RKO (cell line): ENCODE measurements at regions not wholly inside any gene's neighbourhood (a gene's known extent, or its start where the extent isn't known, plus 50 kb on each side); places are given as distances from the start of the nearest gene placed in this dataset.

Source experiments
- DNase-seq: peaks from one replicate; pipeline ENCODE4 v3.0.0-alpha.2; 2016; ENCODE audit warnings: low spot score

DNA sequence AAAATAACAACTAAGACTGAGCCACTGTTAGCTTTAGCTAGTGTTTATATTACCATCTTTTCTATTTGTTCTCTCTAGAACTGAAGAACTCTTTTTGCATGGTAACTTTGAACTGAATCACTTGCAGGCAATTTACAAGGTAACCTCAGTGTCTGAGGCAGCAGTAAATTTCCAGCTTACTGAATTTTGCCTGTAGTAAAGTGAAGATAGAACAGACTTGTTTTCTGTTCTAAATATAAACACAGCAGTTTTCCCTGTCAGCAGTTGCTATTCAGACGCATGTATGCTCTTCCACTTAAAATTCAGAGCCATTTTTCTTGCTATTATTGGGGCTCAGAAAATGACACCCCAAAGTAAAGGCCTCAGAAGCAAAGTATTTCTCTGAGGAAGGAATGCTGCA lies 974.0 kb upstream of the GJE1 start:
- no peak for DNase-seq

DNA sequence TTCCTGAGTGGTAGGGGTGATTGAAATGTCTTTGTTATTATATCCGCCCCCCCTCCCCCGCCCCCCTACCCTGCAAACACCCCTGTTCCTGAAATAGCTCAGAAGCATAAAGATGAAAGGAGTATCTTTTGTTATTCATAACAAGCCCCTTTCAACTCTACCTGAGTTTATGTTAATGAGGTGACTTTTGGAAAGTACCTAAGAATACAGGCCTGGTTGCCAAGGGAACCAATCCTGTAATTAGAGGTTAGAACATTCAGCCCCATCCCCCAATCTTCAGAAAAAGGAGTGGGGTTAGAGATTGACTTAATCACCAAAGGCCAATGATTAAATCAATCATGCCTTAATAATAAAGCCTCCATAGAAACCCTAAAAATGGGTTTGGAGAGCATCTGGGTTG lies 979.2 kb upstream of the GJE1 start:
- DNase-seq = no peak

DNA sequence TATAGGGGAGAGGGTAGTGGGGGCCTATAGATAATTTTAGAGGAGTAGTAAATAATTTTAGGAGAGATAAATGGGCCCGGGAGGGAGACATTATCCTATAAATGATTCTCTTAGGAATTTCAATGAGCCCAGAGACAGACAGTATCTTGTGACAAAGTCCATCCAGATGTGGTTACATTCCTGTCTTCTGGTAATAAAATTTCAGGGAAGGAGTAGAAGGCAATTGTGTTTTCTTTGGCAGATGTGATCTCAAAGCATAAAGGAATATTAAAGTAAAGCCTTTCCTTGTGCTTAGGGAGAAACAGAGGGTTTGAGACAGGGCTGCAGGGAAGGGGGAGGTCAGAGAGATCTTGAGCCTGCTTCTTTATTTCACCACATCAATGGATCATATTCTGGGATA lies 979.8 kb upstream of the GJE1 start:
- no peak for DNase-seq

DNA sequence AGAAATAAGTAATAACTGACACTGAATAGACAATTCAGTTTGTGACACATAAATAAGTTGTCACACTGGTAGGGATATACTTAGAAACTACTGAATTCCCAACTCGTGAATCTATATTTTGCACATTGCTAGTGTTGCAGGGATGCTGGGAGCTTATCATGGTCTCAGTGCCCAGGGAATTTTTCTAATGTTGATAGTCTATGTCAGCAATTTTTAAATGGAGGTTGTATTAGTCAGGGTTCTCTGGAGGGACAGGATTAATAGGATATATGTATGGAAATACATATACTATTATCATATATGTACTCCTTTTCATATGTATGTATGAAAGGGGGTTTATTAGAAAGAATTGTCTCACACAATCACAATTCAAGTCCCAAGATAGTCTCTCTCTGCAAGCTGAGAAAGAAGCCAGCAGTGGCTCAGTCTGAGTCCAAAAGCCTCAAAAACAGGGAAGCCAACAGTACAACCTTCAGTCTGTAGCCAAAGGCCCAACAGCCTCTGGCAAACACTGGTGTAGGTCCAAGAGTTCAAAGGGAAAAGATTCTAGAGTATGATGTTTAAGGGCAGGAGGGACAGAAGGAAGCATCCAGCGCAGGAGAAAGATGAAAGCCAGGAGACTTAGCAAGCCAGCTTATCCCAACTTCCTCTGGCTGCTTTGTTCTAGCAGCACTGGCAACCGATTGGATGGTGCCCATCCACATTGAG lies 980.9 kb upstream of the GJE1 start:
- no peak for DNase-seq

DNA sequence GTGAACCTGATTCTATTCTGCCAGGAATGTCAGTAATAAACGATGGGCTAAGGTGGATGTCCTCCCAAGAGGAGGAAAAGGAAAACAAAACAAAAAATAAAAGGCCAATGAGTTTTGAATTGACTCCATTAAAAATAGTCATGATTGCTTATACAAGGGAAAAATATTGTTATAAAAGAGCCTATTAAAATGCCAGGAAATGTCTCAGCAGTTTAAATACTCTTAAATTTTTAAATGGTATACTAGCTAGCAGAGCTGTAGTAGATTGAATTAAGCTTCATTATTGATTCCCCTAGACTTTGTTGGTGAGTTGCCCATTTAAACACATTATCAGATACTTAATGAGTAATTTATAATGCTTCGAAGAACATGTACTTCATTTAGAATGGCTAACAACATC lies 990.9 kb upstream of the GJE1 start:
- DNase-seq = no peak

DNA sequence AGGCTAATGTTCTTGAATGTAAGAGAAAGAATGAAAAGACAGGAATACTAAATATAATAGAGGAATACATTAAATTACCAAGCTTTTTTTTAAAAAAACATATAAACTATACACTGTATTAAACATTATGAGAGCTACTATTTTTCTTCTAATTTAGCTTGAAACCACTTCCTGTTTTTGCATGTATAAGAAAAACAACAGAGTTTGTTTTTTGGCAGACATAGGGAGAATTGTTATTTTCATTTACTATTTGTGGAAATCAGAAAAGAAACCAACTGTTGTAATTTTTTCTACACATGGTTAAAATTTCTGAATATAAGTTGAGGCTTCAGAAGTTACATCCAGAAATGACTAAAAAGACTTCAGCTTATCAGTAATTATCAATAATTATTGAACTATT lies 991.8 kb upstream of the GJE1 start:
- DNase-seq = no peak

DNA sequence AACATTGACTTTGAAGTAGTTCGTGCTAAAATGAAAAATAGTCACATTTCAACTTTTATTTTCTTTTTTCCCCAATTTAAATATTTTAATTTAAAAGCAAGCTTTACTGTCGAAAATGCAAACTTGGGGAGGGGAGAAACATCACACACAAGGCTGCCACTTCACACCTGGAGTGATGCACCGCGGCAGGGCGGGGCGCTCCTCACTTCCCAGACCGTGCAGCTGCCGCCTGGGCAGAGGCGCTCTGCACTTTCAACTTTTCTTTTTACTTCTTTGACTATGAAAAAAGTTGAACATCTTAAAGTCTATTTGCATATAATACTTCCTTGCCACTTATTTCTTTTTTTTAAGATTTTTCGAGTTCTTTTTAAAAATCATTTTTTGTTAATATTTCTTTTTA lies 993.3 kb upstream of the GJE1 start:
- no peak for DNase-seq

DNA sequence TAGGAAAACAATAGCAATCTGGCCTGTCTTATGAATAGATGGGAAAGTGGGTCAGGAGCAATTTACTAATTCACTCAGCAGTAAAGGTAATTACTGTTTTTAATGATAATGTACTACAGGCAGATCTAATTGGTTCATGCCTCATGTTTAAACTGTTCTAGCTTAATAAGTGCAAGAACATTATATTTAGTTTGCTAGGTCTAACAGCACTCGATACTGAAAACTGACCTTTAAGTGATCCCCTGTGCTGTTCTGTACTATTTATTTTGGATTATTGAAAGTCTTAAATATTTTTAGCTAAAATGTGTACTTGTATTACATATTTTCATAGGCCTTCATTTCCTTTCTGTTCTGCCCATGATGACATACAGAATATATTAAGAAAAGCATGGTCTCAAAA lies 998.0 kb upstream of the GJE1 start:
- no peak for DNase-seq

DNA sequence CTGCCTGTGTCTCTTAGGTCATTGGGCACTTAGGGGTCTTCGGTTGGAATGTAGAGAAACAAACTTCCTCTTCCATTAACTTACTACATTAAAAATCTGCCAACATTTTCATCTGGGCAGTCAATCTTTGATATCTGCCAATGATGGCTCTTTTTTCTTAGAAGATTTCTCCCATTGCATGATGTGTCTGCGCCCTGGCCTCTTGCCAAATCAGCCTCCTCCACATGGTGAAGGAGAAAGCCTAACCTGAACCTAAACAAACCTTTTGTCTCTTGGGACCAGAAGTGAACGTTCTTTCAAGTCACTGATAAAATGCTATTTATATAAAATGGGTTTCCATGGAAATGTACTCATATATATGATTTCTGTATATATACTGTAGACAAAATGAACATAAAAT lies 998.9 kb upstream of the GJE1 start:
- no peak for DNase-seq

DNA sequence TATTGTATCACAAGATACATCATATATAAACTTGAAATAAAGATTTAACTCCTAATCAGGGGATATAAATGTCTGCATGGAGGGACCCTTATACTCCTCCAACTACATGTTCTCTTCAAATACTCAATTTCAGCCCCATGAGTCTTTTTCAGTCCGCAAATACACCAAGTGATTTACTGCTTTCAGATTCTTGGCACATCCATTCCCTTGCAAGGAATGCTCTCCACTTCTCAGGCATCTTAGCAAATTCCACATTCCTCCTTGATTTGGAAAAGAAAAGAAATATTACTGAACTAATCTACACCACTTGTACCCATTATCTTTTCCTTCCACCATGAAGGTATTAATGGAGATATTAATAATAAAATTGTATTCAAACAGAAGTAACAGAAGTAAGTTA lies 999.4 kb upstream of the GJE1 start:
- DNase-seq = no peak

DNA sequence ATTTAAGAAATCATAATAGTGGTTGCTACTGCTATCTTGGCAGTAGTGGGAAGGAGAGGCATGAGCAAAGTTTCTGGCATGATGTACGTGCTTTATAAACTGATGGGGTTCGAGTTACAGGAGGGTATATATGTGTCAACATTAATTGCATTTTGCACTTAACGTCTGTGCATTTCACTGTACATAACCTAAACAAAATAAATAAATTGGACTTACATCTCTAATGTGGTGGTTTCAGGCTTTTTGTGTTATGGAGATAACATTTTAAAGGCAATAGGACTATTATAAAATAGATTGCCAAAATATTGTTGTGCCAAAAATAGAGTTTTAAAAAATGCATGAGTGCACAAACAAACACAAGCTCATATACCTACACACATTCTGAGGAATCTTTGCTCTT lies 1001.1 kb upstream of the GJE1 start:
- no peak for DNase-seq

DNA sequence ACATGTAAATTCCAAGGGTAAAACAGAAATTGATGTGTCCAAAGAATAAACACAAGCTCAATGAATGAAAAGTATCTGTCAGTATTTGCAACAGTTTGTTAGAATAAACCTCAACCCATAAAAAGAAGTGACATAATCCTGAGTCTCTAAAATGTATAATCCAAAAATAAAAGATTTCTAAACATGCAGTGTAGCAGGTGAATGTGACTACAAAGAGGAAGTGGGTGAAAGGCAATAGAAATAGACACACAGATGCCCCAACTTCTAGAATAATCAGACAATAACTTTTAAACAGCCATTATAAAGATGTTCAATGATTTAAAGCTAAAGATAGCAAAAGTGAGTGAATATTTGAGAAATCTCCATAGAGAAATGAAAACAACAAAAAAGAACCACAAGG lies 1009.2 kb upstream of the GJE1 start:
- no peak for DNase-seq

DNA sequence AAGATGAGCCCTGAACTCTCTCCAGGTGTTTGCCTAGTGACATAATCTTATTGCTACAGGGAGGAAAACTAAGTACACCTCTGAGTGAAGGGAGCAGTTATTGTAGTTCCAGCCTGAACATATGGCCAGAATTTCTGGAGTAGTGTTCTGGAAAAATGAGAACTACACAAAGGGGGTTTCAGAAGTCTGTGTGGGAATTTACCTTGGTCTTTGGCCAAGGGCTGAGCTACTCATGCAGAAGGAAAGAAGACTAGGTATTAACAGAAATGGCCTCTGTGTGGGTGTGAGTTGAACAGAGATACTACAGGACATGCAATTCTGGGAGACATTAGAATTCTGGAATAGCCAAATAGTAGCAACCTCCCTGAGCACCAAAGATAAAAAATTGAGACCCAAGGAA lies 1009.7 kb upstream of the GJE1 start:
- no peak for DNase-seq

DNA sequence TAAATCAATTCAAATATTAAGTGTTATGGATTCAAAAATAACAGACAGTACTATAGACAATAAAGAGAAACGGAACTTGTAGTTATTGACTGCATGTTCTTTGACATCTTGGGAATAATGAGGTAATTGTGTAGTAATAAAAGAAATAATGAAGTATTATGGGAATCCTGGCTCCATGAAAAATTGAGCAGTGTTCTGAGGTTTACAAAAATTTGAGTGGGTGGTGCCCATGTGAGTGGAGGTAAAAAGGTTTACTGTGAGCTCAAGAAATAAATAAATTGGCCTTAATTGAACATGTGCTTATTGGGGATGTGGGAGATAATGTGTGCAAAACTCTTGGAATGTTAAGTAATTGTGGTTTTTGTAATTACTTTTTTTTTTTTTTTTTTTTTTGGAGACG lies 1013.7 kb upstream of the GJE1 start:
- no peak for DNase-seq

DNA sequence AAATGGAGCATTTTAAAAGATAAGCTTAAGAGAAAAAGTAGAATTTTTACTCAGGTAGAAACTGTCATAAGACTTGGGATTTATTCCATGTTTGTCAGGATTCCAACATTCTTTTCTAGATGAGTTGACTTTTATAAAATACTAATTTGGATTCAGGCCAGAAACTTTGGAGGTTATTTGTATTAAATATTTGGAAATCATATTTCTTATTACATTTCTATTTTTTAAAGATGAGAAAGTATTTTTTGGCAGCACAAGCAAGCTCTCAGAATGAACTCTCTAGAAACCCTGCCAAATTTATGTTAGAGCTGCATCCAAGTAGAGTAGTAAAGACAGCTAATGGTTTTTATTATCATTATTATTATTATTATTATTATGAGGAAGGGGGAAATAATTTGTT lies 1014.9 kb upstream of the GJE1 start:
- DNase-seq = no peak

DNA sequence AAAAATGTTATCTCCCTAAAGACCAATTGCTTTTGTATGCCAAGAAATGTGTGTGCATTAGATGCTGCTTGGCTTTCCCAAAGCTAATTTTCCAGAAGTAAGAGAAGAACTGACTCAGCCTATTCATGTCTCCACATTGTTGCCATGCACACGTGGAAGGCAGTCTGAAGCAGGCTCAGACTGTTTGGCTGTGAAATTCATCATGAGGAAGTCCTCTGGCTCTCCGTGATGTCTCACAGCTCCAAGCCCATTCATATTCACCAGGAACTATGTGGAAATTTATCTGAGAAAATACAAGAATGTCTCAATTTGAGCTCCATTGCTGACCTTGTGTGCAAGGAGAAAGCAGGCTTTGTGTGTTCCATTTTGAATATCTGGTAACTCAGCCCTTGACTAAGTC lies 1022.2 kb upstream of the GJE1 start:
- no peak for DNase-seq

DNA sequence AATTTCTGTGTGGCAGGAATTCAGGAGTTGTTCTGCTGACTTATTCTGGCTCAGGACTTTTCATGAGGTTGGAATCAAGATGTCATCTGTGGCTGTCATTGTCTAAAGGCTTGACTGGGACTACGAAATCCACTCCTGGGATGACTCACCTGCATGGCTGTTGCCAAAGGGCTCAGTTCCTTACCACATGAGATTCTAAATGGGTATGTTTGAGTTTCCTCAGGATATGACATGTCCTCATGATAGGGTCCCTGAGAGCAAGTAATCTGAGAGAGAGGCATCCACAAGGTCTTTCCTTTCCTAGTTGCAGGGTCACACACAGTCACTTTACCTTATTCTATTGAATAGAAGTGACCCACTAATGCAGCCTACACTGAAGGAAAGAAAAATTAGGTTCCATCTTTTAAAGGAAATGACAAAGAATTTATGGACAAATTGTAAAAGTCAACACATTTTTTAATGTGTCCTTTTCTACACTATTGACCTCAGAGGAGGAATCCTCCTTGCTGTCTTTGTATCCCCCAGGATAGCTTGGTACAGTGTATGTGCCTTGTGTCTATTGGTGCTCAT lies 1025.0 kb upstream of the GJE1 start:
- peak; percentile 60 for DNase-seq

DNA sequence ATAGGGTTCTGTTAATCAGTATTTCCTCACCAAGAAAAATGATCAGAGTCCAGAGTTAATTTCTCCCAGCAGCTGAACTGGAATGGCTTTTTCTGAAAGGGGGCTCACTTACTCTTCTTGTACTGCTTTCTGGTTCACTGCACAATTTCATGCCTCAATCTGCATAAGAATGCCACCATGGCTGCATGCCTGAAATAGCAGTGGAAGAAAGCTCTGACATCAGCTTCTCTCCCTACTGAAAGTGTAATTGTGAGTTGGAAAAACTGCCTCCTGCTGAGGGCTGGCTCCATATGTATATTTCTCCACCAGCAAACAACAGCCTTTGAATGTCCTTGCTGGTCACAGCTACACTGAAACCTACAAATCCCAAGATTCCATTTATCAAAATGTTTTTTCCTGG lies 1027.2 kb upstream of the GJE1 start:
- DNase-seq = no peak

DNA sequence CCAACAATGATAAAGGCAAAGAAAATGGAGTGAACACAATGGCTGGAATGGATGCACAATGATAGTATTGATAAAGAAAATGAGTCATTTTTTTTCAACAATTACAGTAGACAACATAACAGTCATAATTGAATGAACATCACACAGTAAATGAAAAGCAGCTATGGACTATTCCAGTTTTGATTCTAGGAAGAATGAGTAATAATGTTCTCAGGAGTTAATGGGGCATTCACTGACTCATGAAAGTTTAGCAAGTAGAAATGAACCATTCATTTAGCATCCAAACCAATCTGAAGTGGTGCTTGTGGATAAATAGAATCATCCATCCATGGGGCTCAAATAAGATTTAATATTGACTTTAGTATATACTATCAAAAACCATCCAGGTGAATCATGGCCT lies 1029.5 kb upstream of the GJE1 start:
- DNase-seq = peak; percentile 66

DNA sequence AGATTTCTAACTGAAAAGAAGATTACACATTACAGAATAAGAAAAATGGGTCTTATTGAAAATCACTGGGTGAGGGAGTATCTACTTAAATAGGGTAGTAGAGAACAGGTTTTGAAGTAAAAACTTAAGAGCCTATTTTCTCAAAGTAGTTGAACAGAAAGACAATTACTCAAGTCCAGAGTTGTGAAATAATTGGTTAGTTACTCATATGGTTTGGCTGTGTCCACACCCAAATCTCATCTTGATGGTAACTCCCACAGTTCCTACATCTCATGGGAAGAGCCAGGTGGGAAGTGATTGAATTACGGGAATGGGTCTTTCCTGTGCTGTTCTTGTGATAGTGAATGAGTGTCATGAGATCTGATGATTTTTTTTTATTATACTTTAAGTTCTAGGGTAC lies 1035.3 kb upstream of the GJE1 start:
- DNase-seq = no peak

DNA sequence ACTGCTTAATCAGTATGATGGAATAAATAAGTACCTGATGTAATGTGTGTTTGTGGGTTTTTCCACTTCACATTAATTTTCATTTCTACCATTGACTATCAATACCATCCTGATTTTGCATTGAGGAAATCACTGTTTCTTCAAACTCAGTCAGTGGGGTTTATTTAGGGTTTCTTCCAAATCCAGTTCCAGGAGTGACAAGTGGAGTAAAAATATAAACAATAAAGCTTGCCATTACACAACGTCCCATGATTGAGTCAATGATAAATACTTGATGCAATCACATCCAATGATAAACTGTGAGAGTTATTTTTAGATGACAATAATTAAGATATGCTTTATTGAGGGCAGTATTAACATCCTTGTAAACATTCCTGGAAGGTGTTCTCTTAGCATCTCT lies 1037.4 kb upstream of the GJE1 start:
- no peak for DNase-seq

DNA sequence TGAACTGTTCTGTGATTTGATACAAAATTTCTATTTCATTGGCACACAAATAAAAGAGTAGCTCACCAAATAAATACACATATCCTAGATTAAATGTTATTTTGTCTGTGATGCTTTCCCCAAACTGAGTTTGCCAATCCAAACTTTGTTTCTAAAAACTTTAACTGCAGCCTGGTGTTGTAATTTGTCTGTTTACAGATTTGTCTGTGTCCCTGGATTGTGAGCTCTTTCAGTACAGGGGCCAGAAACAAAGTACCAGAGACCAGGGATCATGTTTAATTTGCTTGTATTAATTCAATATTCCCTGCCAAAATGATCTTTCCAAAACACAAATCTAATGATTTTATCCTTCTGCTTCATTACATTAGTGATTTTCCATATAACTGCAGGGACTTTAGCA lies 1044.6 kb upstream of the GJE1 start:
- DNase-seq = no peak

DNA sequence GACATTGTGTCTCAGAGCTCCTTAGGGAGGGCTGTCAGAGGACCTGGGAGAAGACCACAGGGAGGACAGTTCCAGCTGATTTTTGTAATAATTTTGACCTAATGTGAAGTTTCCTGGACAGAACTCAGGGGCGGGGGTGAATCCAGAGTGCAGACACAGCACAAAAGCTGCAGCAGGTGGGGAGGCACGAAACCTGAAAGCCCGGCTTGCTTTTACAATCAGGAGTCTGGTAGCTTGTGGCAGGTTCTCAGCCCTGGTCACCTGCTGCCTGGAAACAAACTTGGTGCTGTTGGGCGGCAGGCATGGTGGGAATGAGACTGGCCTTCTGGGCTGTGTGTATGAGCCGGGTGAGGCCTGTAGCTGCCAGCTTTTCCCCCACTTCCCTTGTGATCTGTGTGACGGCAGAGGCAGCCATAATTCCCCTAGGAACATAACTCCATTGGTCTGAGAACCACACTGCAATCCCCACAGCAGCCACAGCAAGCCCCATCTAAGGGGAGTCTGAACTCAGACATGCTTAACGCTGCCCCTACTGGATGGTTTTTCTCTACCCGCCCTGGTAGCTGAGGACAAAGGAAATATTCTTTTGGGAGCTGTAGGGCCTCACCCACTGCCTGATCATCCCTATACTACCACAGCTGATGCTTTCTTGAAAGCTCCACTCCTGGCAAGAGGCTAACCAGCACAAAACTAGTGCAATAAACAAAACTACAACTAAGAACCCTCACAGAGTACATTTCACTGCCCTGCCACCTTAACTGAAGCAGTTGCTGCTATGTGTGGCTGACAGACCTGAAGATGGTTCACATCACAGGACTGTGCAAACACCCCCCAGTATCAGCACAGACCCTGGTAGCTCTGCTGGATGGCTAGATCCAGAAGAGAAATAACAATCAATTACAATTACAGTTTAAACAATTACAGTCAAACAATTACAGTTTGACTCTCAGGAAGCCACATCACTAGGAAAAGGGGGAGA lies 1055.1 kb upstream of the GJE1 start:
- DNase-seq = peak; percentile 11
